Endothelial cell of umbilical vein (primary cell): ENCODE measurements at regions not wholly inside any gene's neighbourhood (a gene's known extent, or its start where the extent isn't known, plus 50 kb on each side); places are given as distances from the start of the nearest gene placed in this dataset.

Experiments used
- BruUV-seq: library from RNA; stranded (reverse); fragments of 400-500 nt; replicated peaks from 2 replicates; lab custom pipeline; 2021; lab: Mats Ljungman, UMichigan
- CTCF ChIA-PET: fragments of 300-600, 350-600 bp; sonication (Branson Sonifier 250); formaldehyde crosslinking; loops from one replicate; lab custom pipeline; 2021; ENCODE audit warnings: antibody characterized with exemption, inconsistent platforms; lab: Charles Lee
- POLR2A ChIA-PET: fragments of 300-600, 350-600 bp; sonication (Branson Sonifier 250); formaldehyde crosslinking; loops from one replicate; lab custom pipeline; 2021; ENCODE audit warnings: antibody characterized with exemption, inconsistent platforms; lab: Charles Lee
- DNase-seq: peaks from one replicate; pipeline ENCODE4 v3.0.0-alpha.2; 2011; ENCODE audit warnings: low read depth, low spot score
- FAIRE-seq: peaks from 2 replicates; lab custom pipeline; 2011; peaks lifted over from hg19 to GRCh38; lab: Jason Lieb, UNC
- H2AFZ ChIP-seq: 2 replicates; pipeline ENCODE4 v1.6.0; 2012; ENCODE audit warnings: low read depth, low read length, control low read depth, inconsistent platforms
- H3K27ac ChIP-seq: 2 replicates; pipeline ENCODE4 v1.5.1; 2011; ENCODE audit warnings: low read depth, mild to moderate bottlenecking, control low read depth, low read length, moderate library complexity; ENCODE audit not compliant: insufficient read depth
- H3K27me3 ChIP-seq, 2 experiments: 2 replicates each; pipeline versions ENCODE4 v1.6.0 to v1.6.1; 2011; ENCODE audit warnings: low read length in 2 of 2, mixed read lengths in 1 of 2; ENCODE audit not compliant: control insufficient read depth in 2 of 2, insufficient read depth in 2 of 2
- H3K36me3 ChIP-seq, 2 experiments: 2 replicates in 1 of 2; 3 replicates in 1 of 2; pipeline ENCODE4 v1.5.1; 2011; ENCODE audit warnings: low read length in 2 of 2, mild to moderate bottlenecking in 1 of 2, moderate library complexity in 1 of 2; ENCODE audit not compliant: control insufficient read depth in 2 of 2, insufficient read depth in 2 of 2; ENCODE audit errors: extremely low read depth in 1 of 2
- H3K4me1 ChIP-seq: 3 replicates; pipeline ENCODE4 v1.5.1; 2011; ENCODE audit warnings: mild to moderate bottlenecking, low read length; ENCODE audit not compliant: control insufficient read depth, insufficient read depth; ENCODE audit errors: extremely low read depth
- H3K4me2 ChIP-seq: 2 replicates; pipeline ENCODE4 v1.6.1; 2011; ENCODE audit warnings: low read length, control low read depth, mixed read lengths; ENCODE audit not compliant: insufficient read depth
- H3K4me3 ChIP-seq, 3 experiments: fragments of 200-600 bp in 1 of 3; sonication (generic), shearing (Covaris generic) in 1 of 3; replicated peaks in 1 of 3; 2 replicates each; pipeline ENCODE4 v1.5.1; 2011 to 2016; ENCODE audit warnings: control low read depth in 3 of 3, low read length in 3 of 3, mild to moderate bottlenecking in 2 of 3, inconsistent platforms in 1 of 3, low read depth in 1 of 3, moderate library complexity in 1 of 3; ENCODE audit not compliant: insufficient read depth in 1 of 3
- H3K79me2 ChIP-seq: 2 replicates; pipeline ENCODE4 v1.6.0; 2012; ENCODE audit warnings: low read length, inconsistent platforms; ENCODE audit not compliant: control insufficient read depth, insufficient read depth
- H3K9ac ChIP-seq: replicated peaks from 2 replicates; pipeline ENCODE3; 2011; ENCODE audit warnings: low read length, control low read depth; ENCODE audit not compliant: insufficient read depth; ENCODE audit errors: extremely low read depth
- H3K9me1 ChIP-seq: replicated peaks from 3 replicates; pipeline ENCODE4 v1.6.0; 2011; ENCODE audit warnings: mild to moderate bottlenecking, low read length; ENCODE audit not compliant: control insufficient read depth, insufficient read depth; ENCODE audit errors: extremely low read depth
- H3K9me3 ChIP-seq: replicated peaks from 2 replicates; pipeline ENCODE4 v1.5.1; 2012; ENCODE audit warnings: low read length, inconsistent platforms; ENCODE audit not compliant: control insufficient read depth, insufficient read depth
- H4K20me1 ChIP-seq: replicated peaks from 2 replicates; pipeline ENCODE3; 2011; ENCODE audit warnings: mild to moderate bottlenecking, low read length; ENCODE audit not compliant: control insufficient read depth, insufficient read depth; ENCODE audit errors: extremely low read depth
- EZH2 ChIP-seq: IDR thresholded peaks from 2 replicates; pipeline ENCODE4 v1.6.1; 2012; ENCODE audit warnings: borderline replicate concordance, low read depth, mild to moderate bottlenecking, moderate library complexity, low read length, inconsistent platforms; ENCODE audit not compliant: severe bottlenecking
- FOS ChIP-seq: IDR thresholded peaks from 2 replicates; pipeline ENCODE4 v1.6.1; 2011; ENCODE audit warnings: mild to moderate bottlenecking, low read length, moderate library complexity, borderline replicate concordance; ENCODE audit not compliant: insufficient read depth
- GATA2 ChIP-seq: IDR thresholded peaks from 2 replicates; pipeline ENCODE4 v1.7.0; 2011; ENCODE audit warnings: low read depth, mild to moderate bottlenecking, moderate library complexity, mixed read lengths, low read length; ENCODE audit not compliant: insufficient read length, insufficient read depth
- JUN ChIP-seq: IDR thresholded peaks from 2 replicates; pipeline ENCODE4 v1.6.1; 2011; ENCODE audit warnings: borderline replicate concordance, low read depth; ENCODE audit not compliant: insufficient read length, insufficient read depth
- MYC ChIP-seq: IDR thresholded peaks from one replicate; pipeline ENCODE4 v1.6.1; 2011; ENCODE audit warnings: mild to moderate bottlenecking, low read depth, low read length
- POLR2A ChIP-seq: IDR thresholded peaks from 2 replicates; pipeline ENCODE4 v1.6.1; 2012; ENCODE audit warnings: low read depth, mild to moderate bottlenecking, control low read depth, low read length
- POLR2AphosphoS5 ChIP-seq: IDR thresholded peaks from 2 replicates; pipeline ENCODE4 v1.6.1; 2012; ENCODE audit warnings: low read depth, mild to moderate bottlenecking, control low read depth, low read length, moderate library complexity; ENCODE audit not compliant: insufficient read depth
- dilution Hi-C: fragments of 300-500 bp; cut with MboI; formaldehyde crosslinking; loops from one replicate; pipeline ENCODE4 v1.15.0; 2019; ENCODE audit warnings: low sequenced_read_pairs; ENCODE audit not compliant: extremely low pct_ligation_motif_present
- intact Hi-C: fragments of 100-400 bp; cut with micrococcal nuclease; formaldehyde crosslinking; loops from one replicate; pipeline ENCODE4 v1.10.0; 2022
- TF ChIP-seq, protein P1 (sequence below), 2 donors: IDR thresholded peaks; 1 replicate in 1 of 2; 2 replicates in 1 of 2; pipeline ENCODE4 v1.5.1; 2011; ENCODE audit warnings: low read length in 2 of 2, mild to moderate bottlenecking in 2 of 2, moderate library complexity in 2 of 2, control low read depth in 1 of 2, inconsistent platforms in 1 of 2, low read depth in 1 of 2; ENCODE audit not compliant: insufficient read depth in 1 of 2; ENCODE audit errors: extremely low read depth in 1 of 2
- TF ChIP-seq, protein P2 (sequence below): IDR thresholded peaks from 2 replicates; pipeline ENCODE4 v1.6.1; 2011; ENCODE audit not compliant: insufficient read depth, insufficient read length

DNA sequence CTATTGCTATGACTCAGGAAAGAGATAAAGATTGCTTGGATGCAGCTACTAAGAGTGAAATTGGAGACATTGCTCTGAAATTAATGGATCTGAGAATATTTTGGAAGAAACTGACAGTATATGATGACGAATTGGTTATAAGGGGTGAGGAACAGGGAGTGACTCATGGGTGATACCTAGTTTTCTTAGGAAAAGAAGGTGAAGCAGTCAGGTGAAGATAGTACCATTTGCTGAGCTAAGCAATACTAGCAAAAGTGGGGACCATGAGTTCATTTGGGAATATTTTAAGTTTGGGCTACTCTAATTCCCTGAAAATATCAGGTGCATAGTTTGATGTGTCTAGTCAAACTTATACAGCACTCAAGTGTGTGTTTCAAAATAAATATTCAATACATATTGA, 260.1 kb upstream of the NFIA start:
- POLR2A ChIA-PET = no interaction called here
- no peak overlapping the region for H3K9ac ChIP-seq
- no peak for FAIRE-seq
- TF ChIP-seq POLR2A (no peak), POLR2AphosphoS5 (no peak), MYC (no peak), JUN (no peak), EZH2 (no peak), FOS (no peak), GATA2 (no peak)
- TF ChIP-seq, protein P1, sequence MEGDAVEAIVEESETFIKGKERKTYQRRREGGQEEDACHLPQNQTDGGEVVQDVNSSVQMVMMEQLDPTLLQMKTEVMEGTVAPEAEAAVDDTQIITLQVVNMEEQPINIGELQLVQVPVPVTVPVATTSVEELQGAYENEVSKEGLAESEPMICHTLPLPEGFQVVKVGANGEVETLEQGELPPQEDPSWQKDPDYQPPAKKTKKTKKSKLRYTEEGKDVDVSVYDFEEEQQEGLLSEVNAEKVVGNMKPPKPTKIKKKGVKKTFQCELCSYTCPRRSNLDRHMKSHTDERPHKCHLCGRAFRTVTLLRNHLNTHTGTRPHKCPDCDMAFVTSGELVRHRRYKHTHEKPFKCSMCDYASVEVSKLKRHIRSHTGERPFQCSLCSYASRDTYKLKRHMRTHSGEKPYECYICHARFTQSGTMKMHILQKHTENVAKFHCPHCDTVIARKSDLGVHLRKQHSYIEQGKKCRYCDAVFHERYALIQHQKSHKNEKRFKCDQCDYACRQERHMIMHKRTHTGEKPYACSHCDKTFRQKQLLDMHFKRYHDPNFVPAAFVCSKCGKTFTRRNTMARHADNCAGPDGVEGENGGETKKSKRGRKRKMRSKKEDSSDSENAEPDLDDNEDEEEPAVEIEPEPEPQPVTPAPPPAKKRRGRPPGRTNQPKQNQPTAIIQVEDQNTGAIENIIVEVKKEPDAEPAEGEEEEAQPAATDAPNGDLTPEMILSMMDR (IDR thresholded peaks at IDR 0.05; ENCODE audit: extremely low read depth in 1 of 2, insufficient read depth in 1 of 2, low read depth in 1 of 2, low read length in 2 of 2) = no peak
- TF ChIP-seq, protein P2, sequence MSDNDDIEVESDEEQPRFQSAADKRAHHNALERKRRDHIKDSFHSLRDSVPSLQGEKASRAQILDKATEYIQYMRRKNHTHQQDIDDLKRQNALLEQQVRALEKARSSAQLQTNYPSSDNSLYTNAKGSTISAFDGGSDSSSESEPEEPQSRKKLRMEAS = no peak
- no peaks in the 10 kb centered on the region for H3K4me1 ChIP-seq
- no peaks in the 10 kb centered on the region for H3K9me1 ChIP-seq
- no peak overlapping the region for H3K4me3 ChIP-seq
- BruUV-seq = no TSS peak
- H3K27ac ChIP-seq = no peak overlapping the region
- no peak overlapping the region for H2AFZ ChIP-seq
- no peaks in the 10 kb centered on the region for H3K27me3 ChIP-seq
- H3K79me2 ChIP-seq = no peaks in the 10 kb centered on the region
- H3K4me2 ChIP-seq = no peak overlapping the region
- H3K9me3 ChIP-seq = no peaks in the 10 kb centered on the region
- DNase-seq = no peak
- dilution Hi-C loops = no loop called here
- intact Hi-C loops = no loop called here
- H4K20me1 ChIP-seq = no peaks in the 10 kb centered on the region
- H3K36me3 ChIP-seq = no peaks in the 10 kb centered on the region
- CTCF ChIA-PET = interaction anchor here (1.0 kb wide), 1 partner anchor 851 kb away, joined by 3 read pairs; no protein-coding TSS in a partner anchor
